Stimulated activated CD8-positive, alpha-beta memory T cell treated with anti-CD3 and anti-CD28 coated beads, Interleukin-7, amount 100 ng/mL, for 24 hours (primary cell): ENCODE measurements at regions not wholly inside any gene's neighbourhood (a gene's known extent, or its start where the extent isn't known, plus 50 kb on each side); places are given as distances from the start of the nearest gene placed in this dataset.

Experiments
- DNase-seq: peaks from one replicate; pipeline ENCODE4 v3.0.0-alpha.2; 2020; ENCODE audit warnings: low read depth

GRCh38 chr5:19369048-19369447 lies 619.0 kb downstream of the CDH18 start:
- DNase-seq, result no peak

- DNase-seq, result no peak
Measured at GRCh38 chr5:19369561-19369960, 618.4 kb downstream of the CDH18 start.

GRCh38 chr5:19370655-19371386 lies 617.2 kb downstream of the CDH18 start:
- no peak for DNase-seq

- DNase-seq, result no peak
Measured at GRCh38 chr5:19388391-19388790, 599.6 kb downstream of the CDH18 start.

GRCh38 chr5:19401032-19401431 lies 587.0 kb downstream of the CDH18 start:
- DNase-seq, result no peak

- no peak for DNase-seq
Measured at GRCh38 chr5:19406576-19407365, 581.2 kb downstream of the CDH18 start.

- DNase-seq, result no peak
Measured at GRCh38 chr5:19408149-19408548, 579.9 kb downstream of the CDH18 start.

GRCh38 chr5:19411936-19412335 lies 576.1 kb downstream of the CDH18 start:
- DNase-seq, result no peak
